ENCODE measurements at regions not wholly inside any gene's neighbourhood (a gene's known extent, or its start where the extent isn't known, plus 50 kb on each side); places are given as distances from the start of the nearest gene placed in this dataset.

DNA sequence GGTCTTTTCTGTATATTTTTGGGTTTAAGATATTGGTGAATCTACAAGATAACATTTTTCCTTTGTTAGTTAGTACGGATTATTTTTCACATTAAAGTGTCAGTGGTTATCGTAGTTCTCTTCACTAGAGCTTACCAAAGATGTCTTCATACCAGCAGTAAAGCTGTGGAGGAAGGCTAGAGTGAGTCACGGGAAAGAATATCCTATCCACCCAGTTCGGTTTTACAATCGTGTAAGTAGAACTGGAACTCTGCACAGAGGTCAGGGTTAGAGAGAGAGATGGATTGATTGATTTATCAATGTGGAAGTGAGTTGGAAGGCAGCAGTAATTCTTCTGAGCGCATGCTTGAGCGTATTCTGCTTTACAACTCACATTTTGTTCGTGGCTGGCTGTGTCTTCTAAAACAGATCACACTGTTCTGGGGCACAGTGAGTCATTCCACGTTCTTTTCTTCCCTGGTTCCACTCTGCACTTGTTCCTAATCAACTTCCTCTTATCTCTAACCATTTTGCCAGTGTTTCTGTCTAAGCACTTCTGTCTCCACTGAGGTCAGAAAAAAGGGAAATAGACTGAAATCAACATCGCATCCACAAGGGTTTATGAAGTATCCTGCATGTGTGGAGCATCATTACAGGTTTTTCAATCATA lies 86.5 kb upstream of the ARRDC3 start:
- no peak overlapping the region for H3K27ac ChIP-seq (replicated peaks)
- DNase-seq (ENCODE audit: low read depth in 1 of 2, low spot score in 1 of 2): peak; percentile 12 to 15
- peak overlapping the region; percentile 28 for H3K4me3 ChIP-seq (replicated peaks; ENCODE audit: insufficient read depth, low read length)
- TF ChIP-seq POLR2AphosphoS5 (IDR thresholded peaks at IDR 0.05; ENCODE audit: low read depth) (no peak), SPI1 (IDR thresholded peaks at IDR 0.05; ENCODE audit: borderline replicate concordance, low read depth) (peak; percentile 30; the same call in 1 of the 2 replicates)
- H3K27me3 ChIP-seq (ENCODE audit: insufficient read depth, poor library complexity, severe bottlenecking): no peaks in the 10 kb centered on the region

DNA sequence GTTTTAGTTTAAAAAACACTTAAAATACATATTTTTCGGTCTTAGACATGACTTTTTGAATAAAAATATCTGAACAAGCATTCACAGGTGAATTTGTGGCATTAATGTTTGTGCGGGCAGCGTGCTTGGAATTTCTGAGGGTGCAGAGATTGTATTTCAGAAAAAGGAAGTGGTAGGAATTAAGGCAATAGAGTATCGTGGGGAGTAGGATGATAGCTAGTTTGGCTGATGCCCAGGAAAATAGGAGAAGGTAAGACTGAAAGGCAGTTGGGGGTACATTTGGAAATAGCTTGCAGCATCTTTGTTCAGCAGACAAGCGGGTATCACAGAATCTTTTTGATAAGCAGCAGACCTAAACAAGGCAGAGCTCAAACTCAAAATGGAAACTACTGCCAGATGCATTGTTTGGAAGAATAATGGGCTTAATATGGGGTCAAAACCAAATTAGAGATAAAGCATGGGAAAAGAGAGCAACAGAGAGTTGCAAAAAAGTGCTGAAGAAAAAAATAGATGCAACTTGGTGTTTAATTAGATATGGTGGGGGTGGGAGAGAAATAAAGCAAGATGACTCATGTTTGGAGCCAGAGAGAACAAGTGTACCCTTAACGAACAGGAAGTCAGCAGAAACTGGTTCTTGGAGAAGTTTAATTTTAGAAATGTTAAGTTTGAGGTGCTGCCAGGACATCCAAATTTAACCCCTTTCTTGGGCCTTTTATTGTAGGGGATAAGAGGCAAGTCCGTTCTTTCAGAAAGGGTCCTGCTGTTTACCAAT lies 85.7 kb upstream of the ARRDC3 start:
- peak overlapping the region; percentile 28 for H3K4me3 ChIP-seq (replicated peaks; ENCODE audit: insufficient read depth, low read length)
- H3K27me3 ChIP-seq (ENCODE audit: insufficient read depth, poor library complexity, severe bottlenecking): no peaks in the 10 kb centered on the region
- peak; percentile 57; the same call in 1 of the 2 replicates for TF ChIP-seq SPI1 (IDR thresholded peaks at IDR 0.05; ENCODE audit: borderline replicate concordance, low read depth)
- no peak for TF ChIP-seq POLR2AphosphoS5 (IDR thresholded peaks at IDR 0.05; ENCODE audit: low read depth)
- DNase-seq (ENCODE audit: low read depth in 1 of 2, low spot score in 1 of 2): peak in 1 of 2 experiments; percentile 2
- no peak overlapping the region for H3K27ac ChIP-seq (replicated peaks)

DNA sequence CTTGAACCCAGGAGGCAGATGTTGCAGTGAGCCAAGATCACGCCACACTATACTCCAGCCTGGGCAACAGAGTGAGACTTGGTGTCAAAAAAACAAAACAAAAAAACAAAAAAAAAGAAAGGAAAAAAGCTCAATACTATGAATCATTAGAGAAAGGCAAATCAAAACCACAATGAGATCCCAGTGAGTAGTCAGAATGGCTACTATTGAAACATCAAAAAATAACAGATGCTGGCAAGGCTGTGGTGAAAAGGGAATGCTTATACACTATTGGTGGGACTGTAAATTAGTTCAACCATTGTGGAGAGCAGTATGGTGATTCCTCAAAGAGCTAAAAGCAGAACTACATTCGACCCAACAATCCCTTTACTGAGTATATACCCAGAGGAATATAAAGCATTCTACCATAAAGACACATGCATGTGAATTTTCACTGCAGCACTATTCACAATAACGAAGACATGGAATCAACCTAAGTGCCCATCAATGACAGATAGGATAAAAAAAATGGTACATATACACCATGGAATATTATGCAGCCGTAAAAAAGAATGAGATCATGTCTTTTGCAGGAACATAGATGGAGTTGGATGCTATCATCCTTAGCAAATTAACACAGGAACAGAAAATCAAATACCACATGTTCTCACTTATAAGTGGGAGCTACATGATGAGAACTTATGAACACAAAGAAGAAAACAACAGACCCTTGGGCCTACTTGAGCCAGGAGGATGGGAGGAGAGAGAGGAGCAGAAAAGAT lies 81.9 kb upstream of the ARRDC3 start:
- Histone ChIP-seq H3K4me3 (replicated peaks; ENCODE audit: insufficient read depth, low read length) (no peak overlapping the region), H3K27ac (replicated peaks) (no peak overlapping the region), H3K27me3 (ENCODE audit: insufficient read depth, poor library complexity, severe bottlenecking) (no peaks in the 10 kb centered on the region)
- no peak for DNase-seq (ENCODE audit: low read depth in 1 of 2, low spot score in 1 of 2)
- TF ChIP-seq GABPA (IDR thresholded peaks at IDR 0.05; ENCODE audit: low read depth) (no peak), POLR2AphosphoS5 (IDR thresholded peaks at IDR 0.05; ENCODE audit: low read depth) (no peak), SPI1 (IDR thresholded peaks at IDR 0.05; ENCODE audit: borderline replicate concordance, low read depth) (no peak)
- TF ChIP-seq, protein P1, sequence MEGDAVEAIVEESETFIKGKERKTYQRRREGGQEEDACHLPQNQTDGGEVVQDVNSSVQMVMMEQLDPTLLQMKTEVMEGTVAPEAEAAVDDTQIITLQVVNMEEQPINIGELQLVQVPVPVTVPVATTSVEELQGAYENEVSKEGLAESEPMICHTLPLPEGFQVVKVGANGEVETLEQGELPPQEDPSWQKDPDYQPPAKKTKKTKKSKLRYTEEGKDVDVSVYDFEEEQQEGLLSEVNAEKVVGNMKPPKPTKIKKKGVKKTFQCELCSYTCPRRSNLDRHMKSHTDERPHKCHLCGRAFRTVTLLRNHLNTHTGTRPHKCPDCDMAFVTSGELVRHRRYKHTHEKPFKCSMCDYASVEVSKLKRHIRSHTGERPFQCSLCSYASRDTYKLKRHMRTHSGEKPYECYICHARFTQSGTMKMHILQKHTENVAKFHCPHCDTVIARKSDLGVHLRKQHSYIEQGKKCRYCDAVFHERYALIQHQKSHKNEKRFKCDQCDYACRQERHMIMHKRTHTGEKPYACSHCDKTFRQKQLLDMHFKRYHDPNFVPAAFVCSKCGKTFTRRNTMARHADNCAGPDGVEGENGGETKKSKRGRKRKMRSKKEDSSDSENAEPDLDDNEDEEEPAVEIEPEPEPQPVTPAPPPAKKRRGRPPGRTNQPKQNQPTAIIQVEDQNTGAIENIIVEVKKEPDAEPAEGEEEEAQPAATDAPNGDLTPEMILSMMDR (IDR thresholded peaks at IDR 0.05; ENCODE audit: insufficient read depth, low read length): no peak
- TF ChIP-seq, protein P2, sequence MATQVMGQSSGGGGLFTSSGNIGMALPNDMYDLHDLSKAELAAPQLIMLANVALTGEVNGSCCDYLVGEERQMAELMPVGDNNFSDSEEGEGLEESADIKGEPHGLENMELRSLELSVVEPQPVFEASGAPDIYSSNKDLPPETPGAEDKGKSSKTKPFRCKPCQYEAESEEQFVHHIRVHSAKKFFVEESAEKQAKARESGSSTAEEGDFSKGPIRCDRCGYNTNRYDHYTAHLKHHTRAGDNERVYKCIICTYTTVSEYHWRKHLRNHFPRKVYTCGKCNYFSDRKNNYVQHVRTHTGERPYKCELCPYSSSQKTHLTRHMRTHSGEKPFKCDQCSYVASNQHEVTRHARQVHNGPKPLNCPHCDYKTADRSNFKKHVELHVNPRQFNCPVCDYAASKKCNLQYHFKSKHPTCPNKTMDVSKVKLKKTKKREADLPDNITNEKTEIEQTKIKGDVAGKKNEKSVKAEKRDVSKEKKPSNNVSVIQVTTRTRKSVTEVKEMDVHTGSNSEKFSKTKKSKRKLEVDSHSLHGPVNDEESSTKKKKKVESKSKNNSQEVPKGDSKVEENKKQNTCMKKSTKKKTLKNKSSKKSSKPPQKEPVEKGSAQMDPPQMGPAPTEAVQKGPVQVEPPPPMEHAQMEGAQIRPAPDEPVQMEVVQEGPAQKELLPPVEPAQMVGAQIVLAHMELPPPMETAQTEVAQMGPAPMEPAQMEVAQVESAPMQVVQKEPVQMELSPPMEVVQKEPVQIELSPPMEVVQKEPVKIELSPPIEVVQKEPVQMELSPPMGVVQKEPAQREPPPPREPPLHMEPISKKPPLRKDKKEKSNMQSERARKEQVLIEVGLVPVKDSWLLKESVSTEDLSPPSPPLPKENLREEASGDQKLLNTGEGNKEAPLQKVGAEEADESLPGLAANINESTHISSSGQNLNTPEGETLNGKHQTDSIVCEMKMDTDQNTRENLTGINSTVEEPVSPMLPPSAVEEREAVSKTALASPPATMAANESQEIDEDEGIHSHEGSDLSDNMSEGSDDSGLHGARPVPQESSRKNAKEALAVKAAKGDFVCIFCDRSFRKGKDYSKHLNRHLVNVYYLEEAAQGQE (IDR thresholded peaks at IDR 0.05; ENCODE audit: insufficient replicate concordance, low read depth): no peak

DNA sequence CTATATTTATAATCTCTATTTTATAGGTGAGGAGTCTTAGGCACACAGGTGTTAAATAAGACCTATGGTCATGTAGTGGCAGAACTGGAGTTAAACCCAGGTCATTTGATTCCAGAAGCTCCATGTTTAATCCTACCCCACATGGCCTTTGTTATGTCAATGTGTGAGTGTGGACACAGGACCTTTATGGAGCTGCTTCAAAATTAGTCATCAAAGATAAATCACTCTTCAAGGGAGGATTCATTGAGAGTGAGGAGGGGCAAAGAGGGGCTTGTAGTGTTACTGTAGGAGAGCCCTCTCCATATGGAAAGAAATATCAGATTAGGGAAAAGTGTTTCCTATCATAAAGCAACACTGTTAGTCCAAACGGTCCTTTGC lies 74.6 kb upstream of the ARRDC3 start:
- Histone ChIP-seq H3K27me3 (ENCODE audit: insufficient read depth, poor library complexity, severe bottlenecking) (no peaks in the 10 kb centered on the region), H3K27ac (replicated peaks) (no peak overlapping the region), H3K4me3 (replicated peaks; ENCODE audit: insufficient read depth, low read length) (no peak overlapping the region)
- no peak for DNase-seq (ENCODE audit: low read depth in 1 of 2, low spot score in 1 of 2)
- TF ChIP-seq SPI1 (IDR thresholded peaks at IDR 0.05; ENCODE audit: borderline replicate concordance, low read depth) (no peak), GABPA (IDR thresholded peaks at IDR 0.05; ENCODE audit: low read depth) (no peak), POLR2AphosphoS5 (IDR thresholded peaks at IDR 0.05; ENCODE audit: low read depth) (no peak)
- TF ChIP-seq, protein P2 (IDR thresholded peaks at IDR 0.05; ENCODE audit: insufficient replicate concordance, low read depth): no peak
- TF ChIP-seq, protein P1 (IDR thresholded peaks at IDR 0.05; ENCODE audit: insufficient read depth, low read length): no peak

Measured in HL-60 (cell line).